Keratinocyte (primary cell): ENCODE measurements at regions not wholly inside any gene's neighbourhood (a gene's known extent, or its start where the extent isn't known, plus 50 kb on each side); places are given as distances from the start of the nearest gene placed in this dataset.

Source experiments
- CTCF ChIP-seq, 3 experiments: IDR thresholded peaks in 1 of 3; conservative IDR thresholded peaks in 1 of 3; optimal IDR thresholded peaks in 1 of 3; 2 replicates in 2 of 3; 3 replicates in 1 of 3; pipeline versions ENCODE3 to v1.5.1; 2011; ENCODE audit warnings: low read length in 3 of 3, mild to moderate bottlenecking in 3 of 3, moderate library complexity in 2 of 3, control low read depth in 1 of 3, inconsistent platforms in 1 of 3; ENCODE audit not compliant: insufficient read depth in 2 of 3; ENCODE audit errors: extremely low read depth in 1 of 3
- EZH2 ChIP-seq: IDR thresholded peaks from one replicate; pipeline ENCODE4 v1.6.1; 2012; ENCODE audit warnings: inconsistent platforms, mild to moderate bottlenecking, low read length, moderate library complexity

- TF ChIP-seq CTCF (optimal IDR thresholded peaks at IDR 0.05 in 1 of 3, IDR thresholded peaks at IDR 0.05 in 1 of 3, conservative IDR thresholded peaks at IDR 0.05 in 1 of 3; ENCODE audit: extremely low read depth in 1 of 3, insufficient read depth in 2 of 3, low read length in 3 of 3) (no peak), EZH2 (no peak)
Observed at GRCh38 chr3:2036076-2036475, 62.6 kb upstream of the CNTN4 start.
